Sigmoid colon (tissue), 6 donors: ENCODE measurements at regions not wholly inside any gene's neighbourhood (a gene's known extent, or its start where the extent isn't known, plus 50 kb on each side); places are given as distances from the start of the nearest gene placed in this dataset.

Experiments
- DNase-seq: peaks from one replicate; pipeline ENCODE4 v3.0.0-alpha.2; 2019
- H3K27ac ChIP-seq, 4 donors: fragments of 200-600 bp; sonication (generic); one replicate each; pipeline ENCODE4 v1.5.1; 2016 to 2019; ENCODE audit warnings: mild to moderate bottlenecking in 1 of 4
- H3K27me3 ChIP-seq, 3 donors: fragments of 200-600 bp; sonication (generic); one replicate each; pipeline ENCODE4 v1.5.1; 2019; ENCODE audit warnings: mild to moderate bottlenecking in 1 of 3
- H3K36me3 ChIP-seq, 4 donors: fragments of 200-600 bp; sonication (generic); one replicate each; pipeline ENCODE4 v1.5.1; 2016 to 2019
- H3K4me1 ChIP-seq, 4 donors: fragments of 200-600 bp; sonication (generic); one replicate each; pipeline ENCODE4 v1.5.1; 2017 to 2019
- H3K4me3 ChIP-seq, 4 donors: fragments of 200-600 bp; sonication (generic); one replicate each; pipeline ENCODE4 v1.5.1; 2017 to 2019; ENCODE audit warnings: mild to moderate bottlenecking in 2 of 4, moderate library complexity in 1 of 4
- H3K9me3 ChIP-seq, 4 donors: fragments of 200-600 bp in 3 of 4; sonication (generic) in 3 of 4; one replicate each; pipeline versions ENCODE4 v1.5.1 to v1.6.1; 2013 to 2019
- EP300 ChIP-seq, 4 donors: sonication (generic); formaldehyde crosslinking; IDR thresholded peaks; one replicate each; pipeline ENCODE4 v1.6.1; 2017; ENCODE audit warnings: antibody characterized with exemption in 4 of 4
- POLR2A ChIP-seq, 2 donors: fragments of 450-650 bp; IDR thresholded peaks; one replicate each; pipeline ENCODE4 v1.6.1; 2016; ENCODE audit warnings: antibody characterized with exemption in 2 of 2, mild to moderate bottlenecking in 2 of 2, moderate library complexity in 2 of 2
- POLR2AphosphoS5 ChIP-seq, 4 donors: sonication (generic); formaldehyde crosslinking; IDR thresholded peaks; one replicate each; pipeline ENCODE4 v1.6.1; 2017; ENCODE audit warnings: antibody characterized with exemption in 4 of 4
- WGBS, 2 donors: extraction: QIAGEN DNeasy Blood & Tissue Kit; methylation state at CpG; one replicate each; pipeline ENCODE4 v1.1.7; 2013; 5-methylcytosine and 5-hydroxymethylcytosine counted together
- intact Hi-C: fragments of 100-400 bp; cut with DNase I; formaldehyde crosslinking; loops from one replicate; pipeline ENCODE4 v1.15.1; 2023
- TF ChIP-seq, protein P1 (sequence below), 4 experiments: fragments of 450-650 bp in 3 of 4; fragments of 200-600 bp in 1 of 4; IDR thresholded peaks; one replicate each; pipeline ENCODE4 v1.5.1; 2016 to 2019; ENCODE audit warnings: antibody characterized with exemption in 4 of 4, mild to moderate bottlenecking in 3 of 4, moderate library complexity in 2 of 4
- donor health status: healthy with polysubstance abuse.
- donor health status: healthy.

DNA sequence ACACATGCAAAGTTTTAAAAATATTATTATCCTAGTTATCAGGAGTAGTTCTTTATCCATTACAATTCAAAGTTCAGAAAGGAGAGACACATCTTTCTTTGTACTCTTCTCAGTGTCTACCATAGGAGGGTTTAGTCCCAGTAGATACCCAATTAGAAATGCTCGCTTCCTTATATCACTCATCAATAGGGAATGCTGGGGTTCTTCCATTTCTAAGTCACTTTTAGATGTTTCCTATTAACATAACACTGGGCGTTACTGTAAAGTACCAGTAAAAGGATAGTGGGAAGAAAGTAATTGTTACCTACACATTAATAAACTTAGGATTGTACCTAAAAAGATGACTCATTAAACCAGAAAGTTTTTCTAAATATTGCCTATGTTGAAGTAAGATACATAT, 348.3 kb upstream of the CDH6 start:
- Histone ChIP-seq H3K27ac (no peak overlapping the region), H3K36me3 (no peaks in the 10 kb centered on the region), H3K4me3 (no peak overlapping the region), H3K9me3 (no peaks in the 10 kb centered on the region), H3K27me3 (no peaks in the 10 kb centered on the region), H3K4me1 (peaks cover 0 to 10% (median 3%) of the 10 kb centered on the region in 4 donors)
- 43 to 46% methylated on average over 2 of the region's 2 CpGs for WGBS, 2 donors
- no peak for DNase-seq
- intact Hi-C loops: no loop called here
- TF ChIP-seq POLR2A (IDR thresholded peaks at IDR 0.05) (no peak), POLR2AphosphoS5 (IDR thresholded peaks at IDR 0.05) (no peak), EP300 (IDR thresholded peaks at IDR 0.05) (no peak)
- TF ChIP-seq, protein P1, sequence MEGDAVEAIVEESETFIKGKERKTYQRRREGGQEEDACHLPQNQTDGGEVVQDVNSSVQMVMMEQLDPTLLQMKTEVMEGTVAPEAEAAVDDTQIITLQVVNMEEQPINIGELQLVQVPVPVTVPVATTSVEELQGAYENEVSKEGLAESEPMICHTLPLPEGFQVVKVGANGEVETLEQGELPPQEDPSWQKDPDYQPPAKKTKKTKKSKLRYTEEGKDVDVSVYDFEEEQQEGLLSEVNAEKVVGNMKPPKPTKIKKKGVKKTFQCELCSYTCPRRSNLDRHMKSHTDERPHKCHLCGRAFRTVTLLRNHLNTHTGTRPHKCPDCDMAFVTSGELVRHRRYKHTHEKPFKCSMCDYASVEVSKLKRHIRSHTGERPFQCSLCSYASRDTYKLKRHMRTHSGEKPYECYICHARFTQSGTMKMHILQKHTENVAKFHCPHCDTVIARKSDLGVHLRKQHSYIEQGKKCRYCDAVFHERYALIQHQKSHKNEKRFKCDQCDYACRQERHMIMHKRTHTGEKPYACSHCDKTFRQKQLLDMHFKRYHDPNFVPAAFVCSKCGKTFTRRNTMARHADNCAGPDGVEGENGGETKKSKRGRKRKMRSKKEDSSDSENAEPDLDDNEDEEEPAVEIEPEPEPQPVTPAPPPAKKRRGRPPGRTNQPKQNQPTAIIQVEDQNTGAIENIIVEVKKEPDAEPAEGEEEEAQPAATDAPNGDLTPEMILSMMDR (IDR thresholded peaks at IDR 0.05): no peak

DNA sequence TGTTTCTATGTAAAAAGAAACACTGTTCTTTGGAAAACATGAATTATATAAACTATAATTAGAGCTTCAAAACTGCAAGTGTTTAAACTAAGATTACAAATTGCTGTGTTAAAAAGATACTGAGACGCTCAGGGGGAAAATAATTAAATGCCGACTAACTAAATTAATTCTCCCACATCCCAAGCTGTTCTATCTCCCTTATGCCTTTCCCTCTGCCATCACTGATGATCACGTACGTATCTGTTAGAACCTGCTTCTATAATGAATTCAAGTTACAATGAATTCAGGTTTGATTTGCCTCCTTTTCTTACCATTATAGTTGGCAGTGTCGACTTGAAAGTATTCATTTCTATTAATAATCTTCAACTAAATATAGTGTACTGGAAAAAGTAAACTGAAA, 349.9 kb upstream of the CDH6 start:
- H3K9me3 ChIP-seq: no peaks in the 10 kb centered on the region
- WGBS, 2 donors: 92 to 93% methylated on average over 5 of the region's 5 CpGs
- H3K27ac ChIP-seq: no peak overlapping the region
- H3K4me3 ChIP-seq: no peak overlapping the region
- TF ChIP-seq POLR2A (IDR thresholded peaks at IDR 0.05) (no peak), POLR2AphosphoS5 (IDR thresholded peaks at IDR 0.05) (no peak), EP300 (IDR thresholded peaks at IDR 0.05) (no peak)
- TF ChIP-seq, protein P1 (IDR thresholded peaks at IDR 0.05): no peak
- peaks cover 0 to 12% (median 5%) of the 10 kb centered on the region in 4 donors for H3K4me1 ChIP-seq
- H3K27me3 ChIP-seq: no peaks in the 10 kb centered on the region
- intact Hi-C loops: no loop called here
- no peak for DNase-seq
- no peaks in the 10 kb centered on the region for H3K36me3 ChIP-seq

- Histone ChIP-seq H3K4me3 (no peak overlapping the region), H3K4me1 (peaks cover 0 to 12% (median 5%) of the 10 kb centered on the region in 4 donors), H3K27ac (no peak overlapping the region), H3K9me3 (no peaks in the 10 kb centered on the region), H3K36me3 (no peaks in the 10 kb centered on the region), H3K27me3 (no peaks in the 10 kb centered on the region)
- DNase-seq: no peak
- WGBS, 2 donors: 49 to 68% methylated on average over 3 of the region's 3 CpGs
- TF ChIP-seq POLR2A (IDR thresholded peaks at IDR 0.05) (no peak), POLR2AphosphoS5 (IDR thresholded peaks at IDR 0.05) (no peak), EP300 (IDR thresholded peaks at IDR 0.05) (no peak)
- TF ChIP-seq, protein P1 (IDR thresholded peaks at IDR 0.05): no peak
- intact Hi-C loops: no loop called here
These were observed 353.5 kb upstream of the CDH6 start for GRCh38 chr5:30839956-30840355.

DNA sequence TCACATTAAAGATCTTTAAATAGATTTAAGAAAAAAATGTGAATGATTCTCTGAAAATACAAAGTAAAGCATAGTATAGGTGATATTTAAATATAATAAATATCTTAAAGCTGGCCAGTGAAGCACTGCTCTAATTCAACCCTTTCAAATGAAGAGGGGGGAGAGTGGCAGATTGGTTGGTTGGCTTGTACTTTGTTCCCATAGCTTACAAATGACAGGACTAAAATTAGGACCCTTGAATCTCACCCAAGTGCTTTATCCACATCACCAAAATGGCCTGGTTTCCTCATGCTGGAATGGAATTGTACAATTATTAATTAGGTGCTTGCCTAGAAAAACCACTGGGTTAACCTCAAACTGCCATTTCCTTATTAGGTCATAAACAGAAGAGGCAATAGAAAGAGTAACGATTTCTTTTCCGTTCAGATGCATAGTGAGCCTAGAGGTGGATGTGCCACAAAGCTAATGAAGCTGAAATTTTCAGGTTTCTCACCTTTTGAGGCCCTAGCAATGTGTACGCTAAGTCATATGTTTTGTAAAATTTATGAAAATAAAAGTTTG, 354.5 kb upstream of the CDH6 start:
- intact Hi-C loops: no loop called here
- 59 to 70% methylated on average over 3 of the region's 3 CpGs for WGBS, 2 donors
- Histone ChIP-seq H3K36me3 (no peaks in the 10 kb centered on the region), H3K27ac (no peak overlapping the region), H3K4me1 (peaks cover 0 to 12% (median 5%) of the 10 kb centered on the region in 4 donors), H3K4me3 (no peak overlapping the region), H3K9me3 (no peaks in the 10 kb centered on the region), H3K27me3 (no peaks in the 10 kb centered on the region)
- TF ChIP-seq, protein P1 (IDR thresholded peaks at IDR 0.05): no peak
- TF ChIP-seq POLR2A (IDR thresholded peaks at IDR 0.05) (no peak), EP300 (IDR thresholded peaks at IDR 0.05) (no peak), POLR2AphosphoS5 (IDR thresholded peaks at IDR 0.05) (no peak)
- DNase-seq: no peak

- H3K4me3 ChIP-seq: no peak overlapping the region
- no peak for DNase-seq
- H3K27ac ChIP-seq: no peak overlapping the region
- TF ChIP-seq, protein P1 (IDR thresholded peaks at IDR 0.05): no peak
- TF ChIP-seq POLR2AphosphoS5 (IDR thresholded peaks at IDR 0.05) (no peak), EP300 (IDR thresholded peaks at IDR 0.05) (no peak), POLR2A (IDR thresholded peaks at IDR 0.05) (no peak)
- no peaks in the 10 kb centered on the region for H3K36me3 ChIP-seq
- no peaks in the 10 kb centered on the region for H3K27me3 ChIP-seq
- H3K9me3 ChIP-seq: no peaks in the 10 kb centered on the region
- intact Hi-C loops: no loop called here
- no peaks in the 10 kb centered on the region for H3K4me1 ChIP-seq
These were observed 361.0 kb upstream of the CDH6 start for GRCh38 chr5:30832519-30832918.
